HL-60 (cell line): ENCODE measurements at regions not wholly inside any gene's neighbourhood (a gene's known extent, or its start where the extent isn't known, plus 50 kb on each side); places are given as distances from the start of the nearest gene placed in this dataset.

Source experiments
- DNase-seq, 2 experiments: peaks; one replicate each; pipeline ENCODE4 v3.0.0-alpha.2; 2010 to 2020; ENCODE audit warnings: low read depth in 1 of 2, low spot score in 1 of 2
- H3K27ac ChIP-seq: fragments of 250-450 bp; sonication (Bioruptor Pico); replicated peaks from 2 replicates; pipeline ENCODE4 v1.5.1; 2020; ENCODE audit warnings: mild to moderate bottlenecking, moderate library complexity
- H3K27me3 ChIP-seq: fragments of 250-450 bp; sonication (Bioruptor Pico); 2 replicates; pipeline ENCODE4 v1.5.1; 2021; ENCODE audit warnings: mild to moderate bottlenecking, moderate library complexity; ENCODE audit not compliant: insufficient read depth, poor library complexity, severe bottlenecking
- H3K4me3 ChIP-seq: replicated peaks from 2 replicates; pipeline ENCODE4 v1.5.1; 2011; ENCODE audit warnings: mild to moderate bottlenecking, control low read depth, low read length; ENCODE audit not compliant: insufficient read depth
- GABPA ChIP-seq: IDR thresholded peaks from 2 replicates; pipeline ENCODE4 v1.6.1; 2012; ENCODE audit warnings: low read depth
- POLR2AphosphoS5 ChIP-seq: IDR thresholded peaks from 2 replicates; pipeline ENCODE4 v1.6.1; 2012; ENCODE audit warnings: low read depth
- SPI1 ChIP-seq: IDR thresholded peaks from 2 replicates; pipeline ENCODE4 v1.6.1; 2012; ENCODE audit warnings: low read depth, mild to moderate bottlenecking, borderline replicate concordance
- TF ChIP-seq, protein P1 (sequence below): IDR thresholded peaks from 2 replicates; pipeline ENCODE4 v1.6.1; 2012; ENCODE audit warnings: low read depth; ENCODE audit not compliant: insufficient replicate concordance
- TF ChIP-seq, protein P2 (sequence below): IDR thresholded peaks from one replicate; pipeline ENCODE4 v1.5.1; 2011; ENCODE audit warnings: low read length, control low read depth, inconsistent platforms; ENCODE audit not compliant: insufficient read depth

DNA sequence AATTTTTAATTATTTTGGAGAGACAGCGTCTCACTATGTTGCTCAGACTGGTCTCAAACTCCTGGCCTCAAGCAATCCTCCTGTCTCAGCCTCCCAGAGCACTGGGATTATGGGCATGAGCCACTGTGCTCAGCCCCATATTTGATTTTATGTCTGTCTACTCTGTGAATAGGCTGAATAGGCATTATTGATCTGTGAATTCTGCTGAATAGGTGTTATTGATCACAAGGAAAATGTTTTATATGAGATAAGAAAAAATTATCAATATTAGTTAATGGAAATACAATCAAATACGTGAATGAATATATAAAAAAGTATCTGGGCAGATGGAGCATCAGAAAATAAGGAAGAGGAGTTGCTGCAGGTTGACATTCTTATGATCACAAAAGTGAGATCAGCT lies 483.4 kb upstream of the LARGE1 start:
- DNase-seq: no peak
- H3K27ac ChIP-seq: no peak overlapping the region
- TF ChIP-seq, protein P1, sequence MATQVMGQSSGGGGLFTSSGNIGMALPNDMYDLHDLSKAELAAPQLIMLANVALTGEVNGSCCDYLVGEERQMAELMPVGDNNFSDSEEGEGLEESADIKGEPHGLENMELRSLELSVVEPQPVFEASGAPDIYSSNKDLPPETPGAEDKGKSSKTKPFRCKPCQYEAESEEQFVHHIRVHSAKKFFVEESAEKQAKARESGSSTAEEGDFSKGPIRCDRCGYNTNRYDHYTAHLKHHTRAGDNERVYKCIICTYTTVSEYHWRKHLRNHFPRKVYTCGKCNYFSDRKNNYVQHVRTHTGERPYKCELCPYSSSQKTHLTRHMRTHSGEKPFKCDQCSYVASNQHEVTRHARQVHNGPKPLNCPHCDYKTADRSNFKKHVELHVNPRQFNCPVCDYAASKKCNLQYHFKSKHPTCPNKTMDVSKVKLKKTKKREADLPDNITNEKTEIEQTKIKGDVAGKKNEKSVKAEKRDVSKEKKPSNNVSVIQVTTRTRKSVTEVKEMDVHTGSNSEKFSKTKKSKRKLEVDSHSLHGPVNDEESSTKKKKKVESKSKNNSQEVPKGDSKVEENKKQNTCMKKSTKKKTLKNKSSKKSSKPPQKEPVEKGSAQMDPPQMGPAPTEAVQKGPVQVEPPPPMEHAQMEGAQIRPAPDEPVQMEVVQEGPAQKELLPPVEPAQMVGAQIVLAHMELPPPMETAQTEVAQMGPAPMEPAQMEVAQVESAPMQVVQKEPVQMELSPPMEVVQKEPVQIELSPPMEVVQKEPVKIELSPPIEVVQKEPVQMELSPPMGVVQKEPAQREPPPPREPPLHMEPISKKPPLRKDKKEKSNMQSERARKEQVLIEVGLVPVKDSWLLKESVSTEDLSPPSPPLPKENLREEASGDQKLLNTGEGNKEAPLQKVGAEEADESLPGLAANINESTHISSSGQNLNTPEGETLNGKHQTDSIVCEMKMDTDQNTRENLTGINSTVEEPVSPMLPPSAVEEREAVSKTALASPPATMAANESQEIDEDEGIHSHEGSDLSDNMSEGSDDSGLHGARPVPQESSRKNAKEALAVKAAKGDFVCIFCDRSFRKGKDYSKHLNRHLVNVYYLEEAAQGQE: no peak
- TF ChIP-seq, protein P2, sequence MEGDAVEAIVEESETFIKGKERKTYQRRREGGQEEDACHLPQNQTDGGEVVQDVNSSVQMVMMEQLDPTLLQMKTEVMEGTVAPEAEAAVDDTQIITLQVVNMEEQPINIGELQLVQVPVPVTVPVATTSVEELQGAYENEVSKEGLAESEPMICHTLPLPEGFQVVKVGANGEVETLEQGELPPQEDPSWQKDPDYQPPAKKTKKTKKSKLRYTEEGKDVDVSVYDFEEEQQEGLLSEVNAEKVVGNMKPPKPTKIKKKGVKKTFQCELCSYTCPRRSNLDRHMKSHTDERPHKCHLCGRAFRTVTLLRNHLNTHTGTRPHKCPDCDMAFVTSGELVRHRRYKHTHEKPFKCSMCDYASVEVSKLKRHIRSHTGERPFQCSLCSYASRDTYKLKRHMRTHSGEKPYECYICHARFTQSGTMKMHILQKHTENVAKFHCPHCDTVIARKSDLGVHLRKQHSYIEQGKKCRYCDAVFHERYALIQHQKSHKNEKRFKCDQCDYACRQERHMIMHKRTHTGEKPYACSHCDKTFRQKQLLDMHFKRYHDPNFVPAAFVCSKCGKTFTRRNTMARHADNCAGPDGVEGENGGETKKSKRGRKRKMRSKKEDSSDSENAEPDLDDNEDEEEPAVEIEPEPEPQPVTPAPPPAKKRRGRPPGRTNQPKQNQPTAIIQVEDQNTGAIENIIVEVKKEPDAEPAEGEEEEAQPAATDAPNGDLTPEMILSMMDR: no peak
- TF ChIP-seq SPI1 (no peak), POLR2AphosphoS5 (no peak), GABPA (no peak)
- no peaks in the 10 kb centered on the region for H3K27me3 ChIP-seq
- H3K4me3 ChIP-seq: no peak overlapping the region

DNA sequence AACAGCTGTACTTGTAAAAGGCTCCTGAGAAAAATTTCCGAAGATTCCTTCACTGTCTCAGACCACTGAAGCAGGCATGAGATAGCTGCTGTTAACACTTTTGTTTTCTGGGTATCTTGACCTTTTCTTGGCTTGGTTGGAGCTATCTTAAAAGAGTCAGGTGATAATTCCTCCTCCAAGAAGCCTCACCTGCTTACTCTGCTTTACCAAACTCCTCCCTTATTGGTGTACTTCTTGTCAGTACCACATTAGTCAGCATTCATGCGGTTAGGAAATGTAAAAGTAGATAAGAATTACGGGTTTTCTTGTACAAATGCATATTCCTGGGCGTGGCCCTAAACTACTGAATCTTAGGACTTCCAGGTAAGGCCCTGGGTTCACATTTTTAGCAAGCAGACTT lies 489.8 kb upstream of the LARGE1 start:
- H3K27me3 ChIP-seq: no peaks in the 10 kb centered on the region
- DNase-seq: no peak
- no peak overlapping the region for H3K27ac ChIP-seq
- no peak for TF ChIP-seq POLR2AphosphoS5
- no peak for TF ChIP-seq SPI1
- TF ChIP-seq, protein P1: no peak
- TF ChIP-seq, protein P2: no peak
- TF ChIP-seq GABPA: no peak
- H3K4me3 ChIP-seq: no peak overlapping the region

GRCh38 chr22:34414467-34415440 lies 494.5 kb upstream of the LARGE1 start:
- Histone ChIP-seq H3K4me3 (no peak overlapping the region), H3K27ac (no peak overlapping the region), H3K27me3 (no peaks in the 10 kb centered on the region)
- peak; percentile 35 to 79 for DNase-seq
- no peak for TF ChIP-seq SPI1
- no peak for TF ChIP-seq GABPA
- TF ChIP-seq, protein P1: peak; percentile 98
- no peak for TF ChIP-seq POLR2AphosphoS5
- TF ChIP-seq, protein P2: peak; percentile 75
